ENCODE measurements at regions not wholly inside any gene's neighbourhood (a gene's known extent, or its start where the extent isn't known, plus 50 kb on each side); places are given as distances from the start of the nearest gene placed in this dataset.

DNA sequence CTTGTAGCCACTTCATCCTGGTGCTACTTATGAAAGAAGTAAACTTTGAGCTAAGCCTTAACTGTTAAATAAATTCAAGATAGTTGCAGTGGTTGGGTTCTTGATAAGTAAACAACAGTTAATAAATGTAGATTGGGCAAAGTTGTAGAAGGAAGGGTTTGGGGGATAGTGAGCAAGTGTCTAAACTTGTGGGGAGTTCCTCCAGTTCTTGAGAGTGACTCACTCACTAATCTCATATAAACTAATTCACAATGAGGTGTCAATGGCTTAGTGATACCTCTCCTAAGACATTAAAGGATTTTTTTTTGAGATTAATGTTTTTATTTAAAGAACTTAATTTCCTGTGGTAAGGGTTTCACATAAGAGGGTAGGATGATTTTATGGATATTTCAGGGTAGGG lies 507.4 kb downstream of the BMP2 start:
- TF ChIP-seq RCOR1 (IDR thresholded peaks at IDR 0.05; ENCODE audit: insufficient replicate concordance, low read length) (no peak), POLR2A (IDR thresholded peaks at IDR 0.05; ENCODE audit: low read depth, low read length) (no peak), MAFK (IDR thresholded peaks at IDR 0.05; ENCODE audit: low read depth, low read length) (no peak), CTCF (conservative IDR thresholded peaks at IDR 0.05; ENCODE audit: low read depth, low read length) (no peak), NFE2L2 (IDR thresholded peaks at IDR 0.05; ENCODE audit: low read depth, low read length) (no peak), MAZ (IDR thresholded peaks at IDR 0.05; ENCODE audit: borderline replicate concordance, low read depth, low read length) (no peak), RAD21 (IDR thresholded peaks at IDR 0.05; ENCODE audit: low read length) (no peak), RFX5 (IDR thresholded peaks at IDR 0.05; ENCODE audit: low read depth, low read length) (no peak), CHD1 (IDR thresholded peaks at IDR 0.05; ENCODE audit: low read depth, low read length) (no peak), ELK1 (IDR thresholded peaks at IDR 0.05; ENCODE audit: borderline replicate concordance, low read depth, low read length) (no peak), CEBPB (IDR thresholded peaks at IDR 0.05; ENCODE audit: low read depth, low read length) (no peak), MXI1 (IDR thresholded peaks at IDR 0.05; ENCODE audit: borderline replicate concordance, low read depth, low read length) (no peak)
